ENCODE measurements at regions not wholly inside any gene's neighbourhood (a gene's known extent, or its start where the extent isn't known, plus 50 kb on each side); places are given as distances from the start of the nearest gene placed in this dataset.

GRCh38 chr3:116946376-116946775 lies 236.8 kb downstream of the TUSC7 start:
- Histone ChIP-seq H3K36me3 (ENCODE audit: insufficient read depth, low read length) (no peaks in the 10 kb centered on the region), H4K20me1 (ENCODE audit: insufficient read depth, low read length) (no peaks in the 10 kb centered on the region), H3K9ac (ENCODE audit: low read depth, low read length) (no peak overlapping the region), H3K9me3 (ENCODE audit: insufficient read depth, low read length, severe bottlenecking) (no peaks in the 10 kb centered on the region), H3K27ac (ENCODE audit: low read length) (no peak overlapping the region), H2AFZ (ENCODE audit: low read depth, low read length) (no peak overlapping the region), H3K27me3 (ENCODE audit: insufficient read depth, low read length, poor library complexity) (no peaks in the 10 kb centered on the region), H3K4me2 (ENCODE audit: insufficient read depth, low read length) (no peak overlapping the region), H3K4me1 (ENCODE audit: insufficient read depth, low read length) (no peaks in the 10 kb centered on the region), H3K4me3 (ENCODE audit: low read depth in 1 of 2, low read length in 2 of 2) (no peak overlapping the region), H3K79me2 (ENCODE audit: insufficient read depth, low read length) (no peaks in the 10 kb centered on the region)
- DNase-seq (no peak), ATAC-seq (ENCODE audit: insufficient read depth, low read depth) (no peak)
- TF ChIP-seq EZH2 (IDR thresholded peaks at IDR 0.05; ENCODE audit: borderline replicate concordance, low read depth, low read length, severe bottlenecking) = no peak
- no peak for TF ChIP-seq CTCF (IDR thresholded peaks at IDR 0.05; ENCODE audit: borderline replicate concordance, extremely low read depth, low read length, poor library complexity, severe bottlenecking)

- Histone ChIP-seq H3K27ac (ENCODE audit: low read length) (no peak overlapping the region), H3K9ac (ENCODE audit: low read depth, low read length) (no peak overlapping the region), H3K36me3 (ENCODE audit: insufficient read depth, low read length) (no peaks in the 10 kb centered on the region), H4K20me1 (ENCODE audit: insufficient read depth, low read length) (no peaks in the 10 kb centered on the region), H2AFZ (ENCODE audit: low read depth, low read length) (no peak overlapping the region), H3K4me2 (ENCODE audit: insufficient read depth, low read length) (no peak overlapping the region), H3K27me3 (ENCODE audit: insufficient read depth, low read length, poor library complexity) (no peaks in the 10 kb centered on the region), H3K79me2 (ENCODE audit: insufficient read depth, low read length) (no peaks in the 10 kb centered on the region), H3K9me3 (ENCODE audit: insufficient read depth, low read length, severe bottlenecking) (no peaks in the 10 kb centered on the region), H3K4me1 (ENCODE audit: insufficient read depth, low read length) (no peaks in the 10 kb centered on the region), H3K4me3 (ENCODE audit: low read depth in 1 of 2, low read length in 2 of 2) (no peak overlapping the region)
- ATAC-seq (ENCODE audit: insufficient read depth, low read depth) = no peak
- no peak for TF ChIP-seq EZH2 (IDR thresholded peaks at IDR 0.05; ENCODE audit: borderline replicate concordance, low read depth, low read length, severe bottlenecking)
- no peak for TF ChIP-seq CTCF (IDR thresholded peaks at IDR 0.05; ENCODE audit: borderline replicate concordance, extremely low read depth, low read length, poor library complexity, severe bottlenecking)
- DNase-seq = no peak
Measured at GRCh38 chr3:116947148-116947547, 237.6 kb downstream of the TUSC7 start.

- ATAC-seq (ENCODE audit: insufficient read depth, low read depth) (no peak), DNase-seq (no peak)
- no peak for TF ChIP-seq EZH2 (IDR thresholded peaks at IDR 0.05; ENCODE audit: borderline replicate concordance, low read depth, low read length, severe bottlenecking)
- no peak for TF ChIP-seq CTCF (IDR thresholded peaks at IDR 0.05; ENCODE audit: borderline replicate concordance, extremely low read depth, low read length, poor library complexity, severe bottlenecking)
- no peak overlapping the region for H3K4me2 ChIP-seq (ENCODE audit: insufficient read depth, low read length)
- H3K9me3 ChIP-seq (ENCODE audit: insufficient read depth, low read length, severe bottlenecking) = no peaks in the 10 kb centered on the region
- H3K4me3 ChIP-seq (ENCODE audit: low read depth in 1 of 2, low read length in 2 of 2) = no peak overlapping the region
- no peak overlapping the region for H3K9ac ChIP-seq (ENCODE audit: low read depth, low read length)
- no peaks in the 10 kb centered on the region for H3K36me3 ChIP-seq (ENCODE audit: insufficient read depth, low read length)
- no peak overlapping the region for H3K27ac ChIP-seq (ENCODE audit: low read length)
- no peaks in the 10 kb centered on the region for H3K27me3 ChIP-seq (ENCODE audit: insufficient read depth, low read length, poor library complexity)
- no peaks in the 10 kb centered on the region for H3K79me2 ChIP-seq (ENCODE audit: insufficient read depth, low read length)
- no peaks in the 10 kb centered on the region for H4K20me1 ChIP-seq (ENCODE audit: insufficient read depth, low read length)
- no peaks in the 10 kb centered on the region for H3K4me1 ChIP-seq (ENCODE audit: insufficient read depth, low read length)
- no peak overlapping the region for H2AFZ ChIP-seq (ENCODE audit: low read depth, low read length)
Measured at GRCh38 chr3:116947809-116948208, 238.2 kb downstream of the TUSC7 start.
